ENCODE measurements at regions not wholly inside any gene's neighbourhood (a gene's known extent, or its start where the extent isn't known, plus 50 kb on each side); places are given as distances from the start of the nearest gene placed in this dataset.

DNA sequence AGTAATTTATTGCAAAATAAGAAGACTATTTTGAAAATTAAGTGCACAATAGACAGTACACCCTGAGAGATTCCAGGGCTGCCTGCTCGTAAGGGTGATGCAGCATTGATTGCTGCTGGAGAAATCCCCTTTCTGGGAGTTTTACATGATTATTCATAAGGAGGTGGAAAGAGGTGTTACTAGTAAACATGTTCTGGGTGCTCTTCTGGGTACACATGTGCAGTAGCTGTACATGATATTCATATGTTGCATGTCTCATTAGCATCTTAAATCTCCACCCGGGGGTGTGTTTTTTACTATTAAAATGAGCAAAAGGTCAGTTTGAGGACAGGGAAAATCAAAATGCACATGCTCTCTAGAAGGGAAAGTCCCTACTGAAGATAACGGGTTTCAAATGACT lies 264.8 kb downstream of the CDK5RAP2 start:
- 76% methylated on average over 2 of the region's 3 CpGs for WGBS (ENCODE audit: insufficient coverage)
- Mint-ChIP-seq H3K4me1 (no peaks in the 10 kb centered on the region), H3K9me3 (peaks cover 0 to 7% (median 4%) of the 10 kb centered on the region in 7 donors), H3K27ac (no peak overlapping the region), H3K4me3 (no peak overlapping the region), H3K36me3 (no peaks in the 10 kb centered on the region), H3K27me3 (ENCODE audit: low read depth in 3 of 3) (peaks cover 1 to 8% (median 2%) of the 10 kb centered on the region in 3 donors)
- TF ChIP-seq, protein P1, sequence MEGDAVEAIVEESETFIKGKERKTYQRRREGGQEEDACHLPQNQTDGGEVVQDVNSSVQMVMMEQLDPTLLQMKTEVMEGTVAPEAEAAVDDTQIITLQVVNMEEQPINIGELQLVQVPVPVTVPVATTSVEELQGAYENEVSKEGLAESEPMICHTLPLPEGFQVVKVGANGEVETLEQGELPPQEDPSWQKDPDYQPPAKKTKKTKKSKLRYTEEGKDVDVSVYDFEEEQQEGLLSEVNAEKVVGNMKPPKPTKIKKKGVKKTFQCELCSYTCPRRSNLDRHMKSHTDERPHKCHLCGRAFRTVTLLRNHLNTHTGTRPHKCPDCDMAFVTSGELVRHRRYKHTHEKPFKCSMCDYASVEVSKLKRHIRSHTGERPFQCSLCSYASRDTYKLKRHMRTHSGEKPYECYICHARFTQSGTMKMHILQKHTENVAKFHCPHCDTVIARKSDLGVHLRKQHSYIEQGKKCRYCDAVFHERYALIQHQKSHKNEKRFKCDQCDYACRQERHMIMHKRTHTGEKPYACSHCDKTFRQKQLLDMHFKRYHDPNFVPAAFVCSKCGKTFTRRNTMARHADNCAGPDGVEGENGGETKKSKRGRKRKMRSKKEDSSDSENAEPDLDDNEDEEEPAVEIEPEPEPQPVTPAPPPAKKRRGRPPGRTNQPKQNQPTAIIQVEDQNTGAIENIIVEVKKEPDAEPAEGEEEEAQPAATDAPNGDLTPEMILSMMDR (IDR thresholded peaks at IDR 0.05), result no peak
- Histone ChIP-seq H3K9me3 (replicated peaks in 1 of 2; ENCODE audit: control insufficient read depth in 1 of 2, insufficient read depth in 1 of 2, low read length in 2 of 2) (peaks cover 5 to 6% of the 10 kb centered on the region in 2 donors), H3K27me3 (ENCODE audit: control insufficient read depth in 2 of 2, insufficient read depth in 2 of 2, low read length in 2 of 2) (no peaks in the 10 kb centered on the region), H3K4me1 (ENCODE audit: control insufficient read depth in 1 of 2, insufficient read depth in 2 of 2, low read length in 2 of 2) (no peaks in the 10 kb centered on the region), H3K4me3 (replicated peaks in 1 of 3; ENCODE audit: low read depth in 2 of 3, low read length in 3 of 3) (no peak overlapping the region), H3K9ac (ENCODE audit: insufficient read depth, low read length, poor library complexity, severe bottlenecking) (no peak overlapping the region), H3K79me2 (ENCODE audit: insufficient read depth, low read length) (no peaks in the 10 kb centered on the region), H2AFZ (ENCODE audit: insufficient read depth, low read depth, low read length, poor library complexity, severe bottlenecking) (no peak overlapping the region), H3K36me3 (replicated peaks in 1 of 2; ENCODE audit: control insufficient read depth in 1 of 2, insufficient read depth in 2 of 2, low read length in 2 of 2) (no peaks in the 10 kb centered on the region), H4K20me1 (ENCODE audit: insufficient read depth, low read length) (no peaks in the 10 kb centered on the region), H3K4me2 (replicated peaks; ENCODE audit: extremely low read depth, low read length, poor library complexity, severe bottlenecking) (no peak overlapping the region), H3K27ac (ENCODE audit: low read depth in 1 of 2, low read length in 2 of 2) (no peak overlapping the region)
- intact Hi-C loops (cut with micrococcal nuclease), result no loop called here
- DNase-seq, result no peak

DNA sequence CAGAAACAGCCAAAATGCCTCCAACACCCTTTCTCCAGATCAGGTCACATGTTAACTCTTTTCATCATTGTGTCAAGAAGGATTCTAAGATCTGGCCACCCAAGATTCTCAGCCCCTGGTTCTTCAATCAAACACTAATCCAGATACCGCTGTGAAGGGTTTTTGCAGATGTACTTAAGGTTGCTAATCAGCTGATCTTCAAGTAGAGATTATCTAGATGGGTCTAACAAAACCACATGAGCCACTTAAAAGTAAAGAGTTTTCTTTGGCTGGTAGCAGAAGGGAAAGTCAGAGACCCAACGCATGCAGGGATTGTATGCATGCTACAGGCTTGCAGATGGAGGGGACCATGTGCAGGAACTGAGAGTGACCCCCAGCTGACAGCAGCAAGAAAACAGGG lies 267.9 kb downstream of the CDK5RAP2 start:
- no peaks in the 10 kb centered on the region for H3K4me1 ChIP-seq (ENCODE audit: control insufficient read depth in 1 of 2, insufficient read depth in 2 of 2, low read length in 2 of 2)
- H3K79me2 ChIP-seq (ENCODE audit: insufficient read depth, low read length), result no peaks in the 10 kb centered on the region
- no peak overlapping the region for H3K9ac ChIP-seq (ENCODE audit: insufficient read depth, low read length, poor library complexity, severe bottlenecking)
- no CpG with 5 or more reads among the region's 2 CpGs for WGBS (ENCODE audit: insufficient coverage)
- no peak overlapping the region for H3K27ac Mint-ChIP-seq
- H3K27me3 ChIP-seq (ENCODE audit: control insufficient read depth in 2 of 2, insufficient read depth in 2 of 2, low read length in 2 of 2), result no peaks in the 10 kb centered on the region
- peaks cover 5 to 6% of the 10 kb centered on the region in 2 donors for H3K9me3 ChIP-seq (replicated peaks in 1 of 2; ENCODE audit: control insufficient read depth in 1 of 2, insufficient read depth in 1 of 2, low read length in 2 of 2)
- H3K27ac ChIP-seq (ENCODE audit: low read depth in 1 of 2, low read length in 2 of 2), result no peak overlapping the region
- H3K4me1 Mint-ChIP-seq, result no peaks in the 10 kb centered on the region
- peaks cover 0 to 12% (median 2%) of the 10 kb centered on the region in 3 donors for H3K27me3 Mint-ChIP-seq (ENCODE audit: low read depth in 3 of 3)
- no peak overlapping the region for H2AFZ ChIP-seq (ENCODE audit: insufficient read depth, low read depth, low read length, poor library complexity, severe bottlenecking)
- no peaks in the 10 kb centered on the region for H3K36me3 ChIP-seq (replicated peaks in 1 of 2; ENCODE audit: control insufficient read depth in 1 of 2, insufficient read depth in 2 of 2, low read length in 2 of 2)
- no peak overlapping the region for H3K4me2 ChIP-seq (replicated peaks; ENCODE audit: extremely low read depth, low read length, poor library complexity, severe bottlenecking)
- no peak overlapping the region for H3K4me3 ChIP-seq (replicated peaks in 1 of 3; ENCODE audit: low read depth in 2 of 3, low read length in 3 of 3)
- H4K20me1 ChIP-seq (ENCODE audit: insufficient read depth, low read length), result no peaks in the 10 kb centered on the region
- intact Hi-C loops (cut with micrococcal nuclease), result no loop called here
- no peaks in the 10 kb centered on the region for H3K36me3 Mint-ChIP-seq
- TF ChIP-seq, protein P1 (IDR thresholded peaks at IDR 0.05), result no peak
- DNase-seq, result no peak
- peaks cover 0 to 7% (median 4%) of the 10 kb centered on the region in 7 donors for H3K9me3 Mint-ChIP-seq
- H3K4me3 Mint-ChIP-seq, result no peak overlapping the region

All from CD14-positive monocyte (primary cell).